Right ventricle myocardium inferior (tissue), 1 donor: ENCODE measurements at regions not wholly inside any gene's neighbourhood (a gene's known extent, or its start where the extent isn't known, plus 50 kb on each side); places are given as distances from the start of the nearest gene placed in this dataset.
A peak's percentile ranks its signal among the peaks of the same experiment; 100 is the strongest.

ENCODE experiments used
- ATAC-seq: fragments of 200-7000 bp; cut with Tn5 transposase; one replicate; pipeline ENCODE4 v1.9.1; 2020; ENCODE audit warnings: mild to moderate bottlenecking, moderate library complexity
- DNase-seq: peaks from one replicate; pipeline ENCODE4 v3.0.0; 2021; ENCODE audit errors: missing footprints
- intact Hi-C: fragments of 100-400 bp; cut with DNase I; formaldehyde crosslinking; loops from one replicate; pipeline ENCODE4 v1.11.0; 2022
- donor health status: DM: no; HTN: yes; CAD: no; lungs with severe emphysema.

GRCh38 chr15:88403351-88403791 is 63.8 kb downstream of the MRPL46 start:
- intact Hi-C loops = no loop called here
- DNase-seq (no peak), ATAC-seq (no peak)

- intact Hi-C loops = no loop called here
- ATAC-seq = peak; percentile 78
- no peak for DNase-seq
Measured at GRCh38 chr15:88401996-88402656, 65.1 kb downstream of the MRPL46 start.

GRCh38 chr15:88401251-88401995 is 65.8 kb downstream of the MRPL46 start:
- intact Hi-C loops = no loop called here
- ATAC-seq (peak; percentile 84), DNase-seq (no peak)

GRCh38 chr15:88400591-88401250 is 66.5 kb downstream of the MRPL46 start:
- no peak for ATAC-seq
- intact Hi-C loops = no loop called here

GRCh38 chr15:88400084-88400483 is 67.1 kb downstream of the MRPL46 start:
- intact Hi-C loops = no loop called here
- ATAC-seq = no peak
- DNase-seq = no peak

More at GRCh38 chr15:88400591-88401250, 66.5 kb downstream of the MRPL46 start:
- no peak for DNase-seq

- ATAC-seq = no peak
- no peak for DNase-seq
- intact Hi-C loops = no loop called here
Measured at GRCh38 chr15:88399021-88399685, 68.0 kb downstream of the MRPL46 start.

GRCh38 chr15:88398011-88398410 is 69.2 kb downstream of the MRPL46 start:
- ATAC-seq (no peak), DNase-seq (no peak)
- intact Hi-C loops = no loop called here

- DNase-seq (no peak), ATAC-seq (no peak)
- intact Hi-C loops = no loop called here
Measured at GRCh38 chr15:88397506-88397905, 69.7 kb downstream of the MRPL46 start.

GRCh38 chr15:88395872-88396781 is 71.1 kb downstream of the MRPL46 start:
- no peak for DNase-seq
- intact Hi-C loops = no loop called here
- ATAC-seq = no peak

GRCh38 chr15:88395241-88395640 is 71.9 kb downstream of the MRPL46 start:
- intact Hi-C loops = no loop called here
- DNase-seq (no peak), ATAC-seq (no peak)

- DNase-seq = no peak
- intact Hi-C loops = no loop called here
- ATAC-seq = no peak
Measured at GRCh38 chr15:88394553-88395145, 72.5 kb downstream of the MRPL46 start.

GRCh38 chr15:88393719-88394519 is 73.3 kb downstream of the MRPL46 start:
- intact Hi-C loops = no loop called here
- DNase-seq (no peak), ATAC-seq (no peak)

GRCh38 chr15:88391700-88392099 is 75.5 kb downstream of the MRPL46 start:
- DNase-seq = no peak
- intact Hi-C loops = no loop called here
- ATAC-seq = no peak

GRCh38 chr15:88391006-88391405 is 76.2 kb downstream of the MRPL46 start:
- DNase-seq = no peak
- ATAC-seq = no peak
- intact Hi-C loops = no loop called here

GRCh38 chr15:88390164-88390901 is 76.9 kb downstream of the MRPL46 start:
- DNase-seq (no peak), ATAC-seq (no peak)
- intact Hi-C loops = no loop called here

- intact Hi-C loops = no loop called here
- DNase-seq (no peak), ATAC-seq (no peak)
Measured at GRCh38 chr15:88389120-88389519, 78.1 kb downstream of the MRPL46 start.

GRCh38 chr15:88388686-88389085 is 78.5 kb downstream of the MRPL46 start:
- intact Hi-C loops = no loop called here
- no peak for ATAC-seq

More at GRCh38 chr15:88388686-88389085, 78.5 kb downstream of the MRPL46 start:
- DNase-seq = no peak
